Chondrocyte (in vitro differentiated cells): ENCODE measurements at regions not wholly inside any gene's neighbourhood (a gene's known extent, or its start where the extent isn't known, plus 50 kb on each side); places are given as distances from the start of the nearest gene placed in this dataset.
A peak's percentile ranks its signal among the peaks of the same experiment; 100 is the strongest.

Experiments used
- DNase-seq: peaks from one replicate; pipeline ENCODE4 v3.0.0; 2021; ENCODE audit warnings: mixed read lengths, low spot score
- H3K27ac Mint-ChIP-seq: one replicate; pipeline ENCODE4 v1.8.0; 2021; ENCODE audit warnings: mild to moderate bottlenecking, moderate library complexity, mixed read lengths; ENCODE audit not compliant: unreplicated experiment
- H3K27me3 Mint-ChIP-seq: 2 replicates; pipeline ENCODE4 v1.8.0; 2021; ENCODE audit warnings: low read depth, mixed read lengths
- H3K36me3 Mint-ChIP-seq: 2 replicates; pipeline ENCODE4 v1.8.0; 2021; ENCODE audit warnings: low read depth, mixed read lengths
- H3K4me1 Mint-ChIP-seq: 2 replicates; pipeline ENCODE4 v1.8.0; 2021; ENCODE audit warnings: low read depth, mild to moderate bottlenecking, mixed read lengths
- H3K4me3 Mint-ChIP-seq: one replicate; pipeline ENCODE4 v1.8.0; 2021; ENCODE audit warnings: mild to moderate bottlenecking, moderate library complexity, mixed read lengths; ENCODE audit not compliant: unreplicated experiment
- H3K9me3 Mint-ChIP-seq: 2 replicates; pipeline ENCODE4 v1.8.0; 2021; ENCODE audit warnings: low read depth, mixed read lengths
- CTCF ChIP-seq: fragments of 200-600 bp; sonication (generic); IDR thresholded peaks from 2 replicates; pipeline ENCODE4 v1.5.0; 2021; ENCODE audit warnings: antibody characterized with exemption, mild to moderate bottlenecking, moderate library complexity

- DNase-seq, result peak; percentile 10
- H3K4me3 Mint-ChIP-seq, result no peak overlapping the region
Observed at GRCh38 chr9:88310310-88310980, 77.8 kb upstream of the SPIN1 start.

GRCh38 chr9:88308831-88309560 lies 79.2 kb upstream of the SPIN1 start:
- no peak for DNase-seq
- H3K4me1 Mint-ChIP-seq, result peaks cover 3% of the 10 kb centered on the region
- no peaks in the 10 kb centered on the region for H3K9me3 Mint-ChIP-seq
- H3K27me3 Mint-ChIP-seq, result peaks cover 7% of the 10 kb centered on the region
- no peak overlapping the region for H3K4me3 Mint-ChIP-seq
- no peak for TF ChIP-seq CTCF
- no peaks in the 10 kb centered on the region for H3K36me3 Mint-ChIP-seq
- no peak overlapping the region for H3K27ac Mint-ChIP-seq

More at GRCh38 chr9:88310310-88310980, 77.8 kb upstream of the SPIN1 start:
- TF ChIP-seq CTCF, result no peak
- no peaks in the 10 kb centered on the region for H3K36me3 Mint-ChIP-seq
- H3K27me3 Mint-ChIP-seq, result peaks cover 7% of the 10 kb centered on the region
- H3K9me3 Mint-ChIP-seq, result no peaks in the 10 kb centered on the region
- H3K27ac Mint-ChIP-seq, result no peak overlapping the region
- H3K4me1 Mint-ChIP-seq, result no peaks in the 10 kb centered on the region

- no peaks in the 10 kb centered on the region for H3K9me3 Mint-ChIP-seq
Observed at GRCh38 chr9:88307136-88307535, 81.1 kb upstream of the SPIN1 start.

GRCh38 chr9:88303721-88304451 lies 84.4 kb upstream of the SPIN1 start:
- H3K4me3 Mint-ChIP-seq, result no peak overlapping the region
- TF ChIP-seq CTCF, result no peak
- no peak overlapping the region for H3K27ac Mint-ChIP-seq
- no peaks in the 10 kb centered on the region for H3K36me3 Mint-ChIP-seq
- H3K27me3 Mint-ChIP-seq, result peaks cover 12% of the 10 kb centered on the region
- peak; percentile 17 for DNase-seq
- H3K9me3 Mint-ChIP-seq, result no peaks in the 10 kb centered on the region
- H3K4me1 Mint-ChIP-seq, result peaks cover 3% of the 10 kb centered on the region

More at GRCh38 chr9:88307136-88307535, 81.1 kb upstream of the SPIN1 start:
- H3K27me3 Mint-ChIP-seq, result peaks cover 12% of the 10 kb centered on the region
- peaks cover 3% of the 10 kb centered on the region for H3K4me1 Mint-ChIP-seq
- TF ChIP-seq CTCF, result no peak
- no peak overlapping the region for H3K4me3 Mint-ChIP-seq
- DNase-seq, result no peak
- H3K27ac Mint-ChIP-seq, result no peak overlapping the region
- no peaks in the 10 kb centered on the region for H3K36me3 Mint-ChIP-seq
